H1 (cell line): ENCODE measurements at regions not wholly inside any gene's neighbourhood (a gene's known extent, or its start where the extent isn't known, plus 50 kb on each side); places are given as distances from the start of the nearest gene placed in this dataset.

Source experiments
- CTCF ChIA-PET: fragments of 300-600 bp; sonication (Branson Sonifier 250); formaldehyde crosslinking; loops from one replicate; lab custom pipeline; 2021; ENCODE audit not compliant: partially characterized antibody; lab: Charles Lee
- POLR2A ChIA-PET: fragments of 300-600 bp; sonication (Branson Sonifier 250); formaldehyde crosslinking; loops from one replicate; lab custom pipeline; 2021; ENCODE audit warnings: inconsistent platforms; ENCODE audit not compliant: partially characterized antibody; lab: Charles Lee
- DNase-seq, 2 experiments: peaks; one replicate each; pipeline versions ENCODE4 v3.0.0 to v3.0.0-alpha.2; 2010 to 2022; ENCODE audit warnings: low spot score in 2 of 2, low read depth in 1 of 2, mixed read lengths in 1 of 2
- FAIRE-seq: peaks from 2 replicates; lab custom pipeline; 2011; peaks lifted over from hg19 to GRCh38; lab: Jason Lieb, UNC
- H2AFZ ChIP-seq: 2 replicates; pipeline ENCODE4 v1.8.1; 2012; ENCODE audit warnings: low read length, inconsistent platforms
- H2AK5ac ChIP-seq: 2 replicates; pipeline ENCODE4 v1.6.1; 2013; ENCODE audit warnings: low read depth, low read length
- H2BK120ac ChIP-seq: replicated peaks from 2 replicates; pipeline ENCODE3; 2013; ENCODE audit warnings: low read depth, low read length, inconsistent platforms
- H2BK12ac ChIP-seq: 2 replicates; pipeline ENCODE4 v1.6.1; 2013; ENCODE audit warnings: low read depth, low read length
- H2BK15ac ChIP-seq: 2 replicates; pipeline ENCODE4 v1.6.1; 2013; ENCODE audit warnings: low read length
- H2BK20ac ChIP-seq: 2 replicates; pipeline ENCODE4 v1.6.1; 2013; ENCODE audit warnings: low read length
- H2BK5ac ChIP-seq: 2 replicates; pipeline ENCODE4 v1.6.1; 2013; ENCODE audit warnings: low read depth, low read length
- H3K14ac ChIP-seq: 2 replicates; pipeline ENCODE4 v1.6.1; 2013; ENCODE audit warnings: inconsistent platforms; ENCODE audit not compliant: insufficient read length
- H3K18ac ChIP-seq: 2 replicates; pipeline ENCODE4 v1.6.1; 2013; ENCODE audit warnings: low read length; ENCODE audit errors: extremely low read depth
- H3K23ac ChIP-seq: 2 replicates; pipeline ENCODE4 v1.6.1; 2013; ENCODE audit warnings: inconsistent platforms; ENCODE audit not compliant: insufficient read length
- H3K23me2 ChIP-seq: 2 replicates; pipeline ENCODE4 v1.6.1; 2013; ENCODE audit warnings: low read depth, low read length
- H3K27ac ChIP-seq: 2 replicates; pipeline ENCODE4 v1.6.1; 2011; ENCODE audit warnings: low read depth, low read length, inconsistent platforms
- H3K27me3 ChIP-seq, 4 experiments: replicated peaks in 1 of 4; 1 replicate in 1 of 4; 2 replicates in 3 of 4; pipeline versions ENCODE4 v1.6.1 to v1.8.1; 2011 to 2013; ENCODE audit warnings: low read length in 3 of 4, mild to moderate bottlenecking in 3 of 4, inconsistent platforms in 2 of 4, mixed read lengths in 2 of 4, moderate library complexity in 1 of 4; ENCODE audit not compliant: control insufficient read depth in 3 of 4, insufficient read depth in 3 of 4; ENCODE audit errors: extremely low read depth in 1 of 4
- H3K36me3 ChIP-seq, 4 experiments: 2 replicates each; pipeline versions ENCODE4 v1.6.1 to v1.8.1; 2011 to 2013; ENCODE audit warnings: mild to moderate bottlenecking in 4 of 4, low read length in 3 of 4, moderate library complexity in 2 of 4, control low read depth in 1 of 4, inconsistent platforms in 1 of 4; ENCODE audit not compliant: insufficient read depth in 4 of 4, control insufficient read depth in 2 of 4
- H3K4ac ChIP-seq: replicated peaks from 2 replicates; pipeline ENCODE3; 2013; ENCODE audit warnings: low read length, low read depth, mixed read lengths, inconsistent platforms; ENCODE audit not compliant: insufficient read length
- H3K4me1 ChIP-seq, 4 experiments: replicated peaks in 1 of 4; 1 replicate in 1 of 4; 2 replicates in 3 of 4; pipeline versions ENCODE4 v1.6.1 to v1.8.1; 2011 to 2013; ENCODE audit warnings: low read length in 3 of 4, inconsistent platforms in 2 of 4, mixed read lengths in 1 of 4; ENCODE audit not compliant: insufficient read depth in 4 of 4, control insufficient read depth in 3 of 4
- H3K4me2 ChIP-seq, 2 experiments: 2 replicates each; pipeline versions ENCODE4 v1.6.1 to v1.8.1; 2011 to 2013; ENCODE audit warnings: low read depth in 2 of 2, low read length in 2 of 2, control low read depth in 1 of 2, inconsistent platforms in 1 of 2, mild to moderate bottlenecking in 1 of 2; ENCODE audit not compliant: insufficient read depth in 1 of 2
- H3K4me3 ChIP-seq, 4 experiments: fragments of 200-600, 300-600 bp in 1 of 4; sonication (generic), shearing (Covaris generic), sonication (Bioruptor Twin) in 1 of 4; 2 replicates each; pipeline versions ENCODE4 v1.5.1 to v1.8.1; 2011 to 2016; ENCODE audit warnings: low read length in 4 of 4, low read depth in 3 of 4, control low read depth in 2 of 4, inconsistent platforms in 2 of 4, mild to moderate bottlenecking in 2 of 4, mixed read lengths in 1 of 4, moderate library complexity in 1 of 4; ENCODE audit not compliant: insufficient read depth in 2 of 4; ENCODE audit errors: extremely low read depth in 1 of 4
- H3K56ac ChIP-seq: replicated peaks from 2 replicates; pipeline ENCODE3; 2013; ENCODE audit warnings: low read depth, mild to moderate bottlenecking, mixed read lengths, low read length, inconsistent platforms; ENCODE audit not compliant: insufficient read length
- H3K79me1 ChIP-seq: 2 replicates; pipeline ENCODE4 v1.6.1; 2013; ENCODE audit warnings: low read depth, low read length, control low read depth
- H3K79me2 ChIP-seq, 2 experiments: 2 replicates each; pipeline versions ENCODE4 v1.6.1 to v1.8.1; 2012 to 2013; ENCODE audit warnings: low read length in 2 of 2, mild to moderate bottlenecking in 2 of 2, inconsistent platforms in 1 of 2; ENCODE audit not compliant: insufficient read depth in 2 of 2, control insufficient read depth in 1 of 2
- H3K9ac ChIP-seq, 4 experiments: replicated peaks in 1 of 4; 1 replicate in 1 of 4; 2 replicates in 3 of 4; pipeline versions ENCODE4 v1.6.1 to v1.8.1; 2011 to 2013; ENCODE audit warnings: low read depth in 3 of 4, low read length in 3 of 4, control low read depth in 2 of 4, mild to moderate bottlenecking in 2 of 4, moderate library complexity in 2 of 4, inconsistent platforms in 1 of 4; ENCODE audit errors: extremely low read depth in 1 of 4
- H3K9me3 ChIP-seq, 2 experiments: 2 replicates each; pipeline versions ENCODE4 v1.6.1 to v1.8.1; 2012 to 2013; ENCODE audit warnings: mild to moderate bottlenecking in 2 of 2, moderate library complexity in 2 of 2, control low read depth in 1 of 2, inconsistent platforms in 1 of 2, low read depth in 1 of 2, low read length in 1 of 2, mixed read lengths in 1 of 2; ENCODE audit not compliant: insufficient read depth in 2 of 2
- H4K20me1 ChIP-seq, 2 experiments: replicated peaks in 1 of 2; 2 replicates each; pipeline versions ENCODE3 to v1.8.1; 2011 to 2013; ENCODE audit warnings: inconsistent platforms in 2 of 2, low read length in 2 of 2, mild to moderate bottlenecking in 1 of 2; ENCODE audit not compliant: insufficient read depth in 2 of 2, control insufficient read depth in 1 of 2
- H4K5ac ChIP-seq: 2 replicates; pipeline ENCODE4 v1.6.1; 2013; ENCODE audit warnings: low read length, low read depth, mixed read lengths, inconsistent platforms; ENCODE audit not compliant: insufficient read length
- H4K8ac ChIP-seq: 2 replicates; pipeline ENCODE4 v1.8.0; 2013; ENCODE audit warnings: mild to moderate bottlenecking, moderate library complexity, low read length, inconsistent platforms; ENCODE audit not compliant: insufficient read depth; ENCODE audit errors: extremely low read depth
- H4K91ac ChIP-seq: replicated peaks from 2 replicates; pipeline ENCODE3; 2013; ENCODE audit warnings: low read length, mixed read lengths, inconsistent platforms; ENCODE audit not compliant: insufficient read length
- CEBPB ChIP-seq: IDR thresholded peaks from 2 replicates; pipeline ENCODE4 v1.6.1; 2012; ENCODE audit warnings: low read depth, low read length
- PHF8 ChIP-seq: fragments of 200-600 bp; sonication (generic); conservative IDR thresholded peaks from 2 replicates; pipeline ENCODE4 v1.7.1; 2012; ENCODE audit warnings: low read depth, mild to moderate bottlenecking, inconsistent platforms, low read length, moderate library complexity
- POU5F1 ChIP-seq: IDR thresholded peaks from 2 replicates; pipeline ENCODE4 v1.6.1; 2011; ENCODE audit warnings: low read depth, mild to moderate bottlenecking, low read length, moderate library complexity
- SAP30 ChIP-seq: fragments of 300-600 bp; sonication (generic); IDR thresholded peaks from 2 replicates; pipeline ENCODE4 v1.7.1; 2012; ENCODE audit warnings: low read length, moderate library complexity, mild to moderate bottlenecking, inconsistent platforms; ENCODE audit not compliant: insufficient read depth, insufficient replicate concordance
- TAF1 ChIP-seq: IDR thresholded peaks from 2 replicates; pipeline ENCODE4 v1.6.1; 2011; ENCODE audit warnings: mild to moderate bottlenecking, low read depth, low read length
- WGBS, 2 experiments: shearing (Covaris generic) in 1 of 2; methylation state at CpG; one replicate each; pipeline versions ENCODE4 v1.1.6 to v1.1.7; 2013 to 2015; ENCODE audit warnings: low lambda C conversion rate in 2 of 2, mixed read lengths in 2 of 2, inconsistent platforms in 1 of 2, low coverage in 1 of 2, missing lambda C conversion rate in 1 of 2; ENCODE audit not compliant: insufficient replicate concordance in 2 of 2, insufficient coverage in 1 of 2, insufficient read length in 1 of 2; ENCODE audit errors: extremely low coverage in 1 of 2, missing lambda C conversion rate in 1 of 2; 5-methylcytosine and 5-hydroxymethylcytosine counted together
- TF ChIP-seq, protein P1 (sequence below): IDR thresholded peaks from 2 replicates; pipeline ENCODE4 v1.6.1; 2011; ENCODE audit warnings: low read depth, mild to moderate bottlenecking, low read length; ENCODE audit not compliant: insufficient read depth

DNA sequence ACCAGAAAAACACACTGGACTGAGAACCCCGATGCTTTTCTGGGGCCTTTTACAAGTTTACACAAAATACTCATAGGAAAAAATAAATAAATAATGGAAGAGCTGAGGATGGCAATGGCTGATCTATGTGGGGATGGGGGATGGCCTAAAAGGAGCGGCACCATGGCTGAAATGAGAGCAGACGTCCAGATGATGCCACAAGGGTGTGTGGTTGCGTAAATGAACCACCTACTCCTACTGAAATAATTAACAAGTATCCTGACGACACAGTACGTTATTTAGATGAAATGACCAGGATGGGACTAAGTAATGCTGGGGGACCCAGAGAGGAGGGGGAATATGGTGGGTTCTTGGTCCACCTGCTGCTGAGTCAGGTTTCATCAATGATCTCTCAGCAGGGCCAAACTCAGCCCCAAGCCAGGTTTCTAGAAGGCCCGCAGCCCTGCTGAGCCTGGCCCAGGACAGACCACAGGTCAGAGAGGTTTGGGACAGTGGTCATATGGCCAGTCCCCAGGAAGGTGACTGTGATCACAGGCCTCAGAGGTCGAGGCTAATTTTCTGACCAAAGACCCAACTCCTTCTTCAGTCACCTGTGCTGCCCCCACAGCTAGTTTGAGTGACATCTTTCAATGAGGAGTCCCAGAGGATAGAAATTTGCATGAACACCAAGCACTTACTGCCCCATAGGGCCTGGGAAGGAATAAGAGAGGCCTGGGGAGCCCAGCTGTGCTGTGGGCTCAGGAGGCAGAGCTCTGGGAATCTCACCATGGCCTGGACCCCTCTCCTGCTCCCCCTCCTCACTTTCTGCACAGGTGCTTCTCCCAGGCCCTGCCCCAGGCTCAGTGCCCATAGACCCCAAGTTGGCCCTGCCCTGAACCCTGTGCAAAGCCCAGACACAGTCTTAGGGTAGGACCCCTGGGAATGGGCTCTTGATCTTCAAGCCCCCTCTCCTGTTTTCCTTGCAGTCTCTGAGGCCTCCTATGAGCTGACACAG, 76.3 kb upstream of the IGLL5 start:
- Histone ChIP-seq H3K4me2 (no peak overlapping the region), H3K23me2 (no peaks in the 10 kb centered on the region), H3K14ac (no peak overlapping the region), H2AK5ac (no peak overlapping the region), H2BK12ac (no peak overlapping the region), H3K56ac (no peak overlapping the region), H4K8ac (no peak overlapping the region), H3K4me3 (no peak overlapping the region), H3K79me2 (no peaks in the 10 kb centered on the region), H4K91ac (no peak overlapping the region), H3K27me3 (peaks cover 11 to 47% (median 21%) of the 10 kb centered on the region in 4 experiments; a peak in 5 of 7 replicates), H2BK15ac (no peak overlapping the region), H3K4ac (no peak overlapping the region), H4K5ac (no peak overlapping the region), H3K79me1 (no peaks in the 10 kb centered on the region), H2BK120ac (no peak overlapping the region), H3K23ac (no peak overlapping the region), H2AFZ (no peak overlapping the region), H3K4me1 (no peaks in the 10 kb centered on the region), H3K9ac (no peak overlapping the region), H3K36me3 (no peaks in the 10 kb centered on the region), H3K9me3 (peaks cover 45 to 75% of the 10 kb centered on the region in 2 experiments), H2BK5ac (no peak overlapping the region), H4K20me1 (no peaks in the 10 kb centered on the region), H3K18ac (no peak overlapping the region), H3K27ac (no peak overlapping the region), H2BK20ac (no peak overlapping the region)
- no peak for DNase-seq
- no peak for FAIRE-seq
- no peak for TF ChIP-seq POU5F1
- no peak for TF ChIP-seq PHF8
- no peak for TF ChIP-seq TAF1
- TF ChIP-seq, protein P1, sequence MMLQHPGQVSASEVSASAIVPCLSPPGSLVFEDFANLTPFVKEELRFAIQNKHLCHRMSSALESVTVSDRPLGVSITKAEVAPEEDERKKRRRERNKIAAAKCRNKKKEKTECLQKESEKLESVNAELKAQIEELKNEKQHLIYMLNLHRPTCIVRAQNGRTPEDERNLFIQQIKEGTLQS, result no peak
- no peak for TF ChIP-seq CEBPB
- no peak for TF ChIP-seq SAP30
- ChIA-PET CTCF (no interaction called here), POLR2A (no interaction called here)
- WGBS, 2 experiments, result 74% methylated on average over 8 of the region's 8 CpGs; no CpG with 5 or more reads in 1 of the 2 experiments
